NT2/D1 (cell line): ENCODE measurements at regions not wholly inside any gene's neighbourhood (a gene's known extent, or its start where the extent isn't known, plus 50 kb on each side); places are given as distances from the start of the nearest gene placed in this dataset.

ENCODE experiments used
- SUZ12 ChIP-seq: IDR thresholded peaks from 2 replicates; pipeline ENCODE4 v1.6.1; 2011; ENCODE audit not compliant: insufficient read length, insufficient read depth; ENCODE audit errors: extremely low read depth
- YY1 ChIP-seq: IDR thresholded peaks from 2 replicates; pipeline ENCODE4 v1.6.1; 2011; ENCODE audit not compliant: insufficient read length, insufficient read depth

DNA sequence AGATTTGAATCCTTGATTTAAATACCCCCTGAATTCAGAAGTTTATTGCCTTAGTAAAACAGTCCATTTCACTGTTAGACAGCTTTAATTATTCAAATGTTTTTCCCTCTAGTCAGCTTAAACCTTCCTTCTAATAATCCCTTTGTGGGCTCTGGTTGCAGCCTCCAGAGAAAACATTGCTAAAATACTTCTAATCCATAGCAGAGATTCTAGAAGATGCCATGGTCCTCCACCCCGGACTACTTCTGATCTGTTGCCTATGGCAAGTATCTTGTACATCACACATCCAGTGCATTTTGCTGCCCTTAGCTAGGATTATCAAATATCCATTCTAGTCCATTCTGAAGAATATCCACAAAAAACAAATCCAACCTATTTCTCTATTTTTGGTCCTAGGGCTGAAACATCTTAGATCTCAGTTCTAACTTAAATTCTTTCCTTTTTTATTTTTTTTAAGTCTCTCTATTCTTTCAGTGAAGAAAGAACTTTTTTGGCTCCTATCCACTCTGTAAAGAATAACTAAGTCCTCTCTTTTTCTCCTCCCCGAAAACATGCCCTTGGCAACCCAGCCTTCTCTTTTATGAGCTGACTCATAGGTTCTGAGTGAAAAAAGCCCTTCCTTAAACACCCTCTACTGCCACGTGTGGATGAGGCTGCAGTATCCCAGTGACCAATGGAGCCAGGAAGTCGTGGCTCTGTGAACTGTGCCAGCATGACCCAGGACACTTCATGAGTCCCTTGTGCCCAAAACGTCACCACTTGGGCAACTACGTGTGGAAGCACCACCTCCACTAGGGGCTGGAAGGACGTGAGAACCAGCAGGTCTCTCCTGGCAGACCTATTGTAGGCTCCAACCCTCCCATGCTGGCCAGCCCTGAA, 349.8 kb downstream of the TNS1 start:
- TF ChIP-seq YY1 (no peak), SUZ12 (no peak)
